GM12875 (cell line): ENCODE measurements at regions not wholly inside any gene's neighbourhood (a gene's known extent, or its start where the extent isn't known, plus 50 kb on each side); places are given as distances from the start of the nearest gene placed in this dataset.

ENCODE experiments used
- H3K4me3 ChIP-seq: one replicate; pipeline ENCODE4 v1.5.1; 2011; ENCODE audit warnings: low read depth, low read length, control low read depth
- TF ChIP-seq, protein P1 (sequence below): IDR thresholded peaks from 2 replicates; pipeline ENCODE4 v1.5.1; 2011; ENCODE audit warnings: low read depth, mild to moderate bottlenecking, control low read depth, inconsistent platforms, low read length, moderate library complexity, borderline replicate concordance; ENCODE audit not compliant: insufficient read depth

GRCh38 chr13:32962342-32962741, 53.9 kb upstream of the KL start:
- TF ChIP-seq, protein P1, sequence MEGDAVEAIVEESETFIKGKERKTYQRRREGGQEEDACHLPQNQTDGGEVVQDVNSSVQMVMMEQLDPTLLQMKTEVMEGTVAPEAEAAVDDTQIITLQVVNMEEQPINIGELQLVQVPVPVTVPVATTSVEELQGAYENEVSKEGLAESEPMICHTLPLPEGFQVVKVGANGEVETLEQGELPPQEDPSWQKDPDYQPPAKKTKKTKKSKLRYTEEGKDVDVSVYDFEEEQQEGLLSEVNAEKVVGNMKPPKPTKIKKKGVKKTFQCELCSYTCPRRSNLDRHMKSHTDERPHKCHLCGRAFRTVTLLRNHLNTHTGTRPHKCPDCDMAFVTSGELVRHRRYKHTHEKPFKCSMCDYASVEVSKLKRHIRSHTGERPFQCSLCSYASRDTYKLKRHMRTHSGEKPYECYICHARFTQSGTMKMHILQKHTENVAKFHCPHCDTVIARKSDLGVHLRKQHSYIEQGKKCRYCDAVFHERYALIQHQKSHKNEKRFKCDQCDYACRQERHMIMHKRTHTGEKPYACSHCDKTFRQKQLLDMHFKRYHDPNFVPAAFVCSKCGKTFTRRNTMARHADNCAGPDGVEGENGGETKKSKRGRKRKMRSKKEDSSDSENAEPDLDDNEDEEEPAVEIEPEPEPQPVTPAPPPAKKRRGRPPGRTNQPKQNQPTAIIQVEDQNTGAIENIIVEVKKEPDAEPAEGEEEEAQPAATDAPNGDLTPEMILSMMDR, result no peak
- no peak overlapping the region for H3K4me3 ChIP-seq

DNA sequence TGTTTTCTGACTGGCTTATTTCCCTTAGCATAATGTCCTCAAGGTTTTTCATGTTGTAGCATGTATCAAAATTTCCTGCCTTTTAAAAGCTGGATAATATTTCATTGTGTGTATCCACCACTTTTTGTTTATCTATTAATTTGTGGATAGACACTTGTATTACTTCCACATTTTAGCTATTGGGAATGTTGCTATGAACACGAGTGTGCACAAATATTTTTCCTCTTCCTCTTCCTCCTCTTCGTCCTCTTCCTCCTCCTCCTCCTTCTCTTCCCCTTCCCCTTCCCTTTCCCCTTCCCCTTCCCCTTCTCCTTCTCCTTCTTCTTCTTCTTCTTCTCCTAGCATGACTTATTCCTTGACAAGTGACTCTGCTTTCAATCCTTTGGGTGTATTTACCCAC, 51.2 kb upstream of the KL start:
- TF ChIP-seq, protein P1, result no peak
- no peak overlapping the region for H3K4me3 ChIP-seq
